ENCODE measurements at regions not wholly inside any gene's neighbourhood (a gene's known extent, or its start where the extent isn't known, plus 50 kb on each side); places are given as distances from the start of the nearest gene placed in this dataset.
A peak's percentile ranks its signal among the peaks of the same experiment; 100 is the strongest.
"Not testable (repeated sequence)": the region's sequence is repeated elsewhere in the genome, so short reads cannot be mapped to it uniquely, and the experiment has no call there.

DNA sequence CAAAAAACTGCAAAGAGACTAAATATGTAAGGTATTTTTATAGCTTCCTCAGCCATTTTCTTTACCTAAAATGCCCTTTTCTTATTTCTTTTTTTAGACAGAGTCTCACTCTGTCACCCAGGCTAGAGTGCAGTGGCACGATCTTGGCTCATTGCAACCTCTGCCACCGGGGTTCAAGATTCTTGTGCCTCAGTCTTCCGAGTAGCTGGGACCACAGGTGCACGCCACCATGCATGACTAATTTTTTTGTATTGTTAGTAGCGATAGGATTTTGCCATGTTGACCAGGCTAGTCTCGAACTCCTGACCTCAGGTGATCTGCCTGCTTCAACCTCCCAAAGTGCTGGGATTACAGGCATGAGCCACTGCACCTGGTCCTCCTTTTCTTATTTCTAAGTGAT, 99.4 kb upstream of the CHD1 start:
- H3K4me1 Mint-ChIP-seq, result peaks cover 55% of the 10 kb centered on the region
- CTCF ChIA-PET, result interaction anchor here (0.7 to 2.7 kb wide), 5 partner anchors 9 to 121 kb away, joined by 3 to 9 read pairs (median 4); no protein-coding TSS in a partner anchor
- H3K36me3 Mint-ChIP-seq (ENCODE audit: low read depth); DNase-seq; ATAC-seq; intact Hi-C loops (cut with DNase I, micrococcal nuclease); H3K4me3 Mint-ChIP-seq; H3K9me3 Mint-ChIP-seq (ENCODE audit: low read depth); H3K27ac Mint-ChIP-seq; H3K27me3 Mint-ChIP-seq; POLR2A ChIA-PET: not testable (repeated sequence)

DNA sequence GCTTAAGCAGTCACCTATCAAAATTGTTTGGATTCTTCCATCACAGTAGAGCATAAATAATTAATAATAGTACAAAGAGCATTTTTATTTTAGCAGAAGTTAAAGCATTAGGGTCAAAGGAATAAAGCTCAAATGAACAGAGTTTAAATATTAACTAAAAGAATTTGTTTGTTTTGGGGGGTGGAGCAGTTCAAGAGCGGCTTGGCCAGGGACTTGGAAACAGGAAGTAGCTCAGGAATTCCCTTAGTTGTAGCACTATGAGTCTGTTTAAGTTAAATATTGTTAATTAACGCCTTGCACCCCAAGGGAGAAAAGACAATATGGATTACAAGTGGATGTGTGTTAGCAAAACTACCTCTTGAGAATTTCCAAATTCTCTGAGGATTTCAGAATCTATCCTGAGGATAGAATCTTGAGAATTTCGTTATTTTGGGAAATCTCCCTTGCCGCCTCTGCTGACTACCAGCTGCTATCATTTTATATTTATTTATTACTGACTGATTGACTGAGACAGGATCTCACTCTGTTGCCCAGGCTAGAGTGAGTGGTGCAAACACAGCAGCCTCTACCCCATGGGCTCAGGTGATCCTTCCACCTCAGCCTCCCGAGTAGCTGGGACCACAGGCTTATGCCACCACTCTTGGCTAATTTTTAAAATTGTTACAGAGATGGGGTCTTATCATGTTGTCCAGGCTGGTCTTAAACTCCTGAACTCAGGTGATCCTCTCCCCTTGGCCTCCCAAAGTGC, 96.7 kb upstream of the CHD1 start:
- no peak for DNase-seq
- peaks cover 34% of the 10 kb centered on the region for H3K4me1 Mint-ChIP-seq
- H3K36me3 Mint-ChIP-seq (ENCODE audit: low read depth), result no peaks in the 10 kb centered on the region
- no peak for ATAC-seq
- no peaks in the 10 kb centered on the region for H3K9me3 Mint-ChIP-seq (ENCODE audit: low read depth)
- intact Hi-C loops (cut with DNase I, micrococcal nuclease), result loop anchor here (2.0 kb wide), 1 partner anchor 21 kb away; no protein-coding TSS in a partner anchor
- ChIA-PET CTCF (interaction anchor here (0.8 to 1.1 kb wide), 3 partner anchors 21 to 73 kb away, joined by 3 read pairs; no protein-coding TSS in a partner anchor), POLR2A (no interaction called here)
- H3K27ac Mint-ChIP-seq, result no peak overlapping the region
- no peaks in the 10 kb centered on the region for H3K27me3 Mint-ChIP-seq
- no peak overlapping the region for H3K4me3 Mint-ChIP-seq

DNA sequence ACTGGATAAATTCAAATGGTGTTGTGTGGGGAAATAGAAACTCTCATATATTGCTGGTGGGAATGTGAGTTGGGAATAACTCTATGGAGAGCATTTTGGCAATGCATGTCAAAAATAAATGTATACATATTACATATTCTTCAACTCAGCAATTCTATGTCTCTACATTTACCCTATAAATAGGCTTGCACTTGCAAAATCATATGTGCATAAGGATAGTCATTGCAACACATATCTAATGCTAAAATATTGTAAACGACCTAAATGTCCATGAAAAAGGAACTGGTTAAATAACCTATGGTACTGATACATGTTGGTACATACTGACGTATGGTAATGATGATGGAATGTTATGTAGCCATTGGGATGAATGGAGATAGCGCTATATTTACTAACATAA, 94.5 kb upstream of the CHD1 start:
- POLR2A ChIA-PET, result no interaction called here
- CTCF ChIA-PET, result no interaction called here
- no peaks in the 10 kb centered on the region for H3K9me3 Mint-ChIP-seq (ENCODE audit: low read depth)

DNA sequence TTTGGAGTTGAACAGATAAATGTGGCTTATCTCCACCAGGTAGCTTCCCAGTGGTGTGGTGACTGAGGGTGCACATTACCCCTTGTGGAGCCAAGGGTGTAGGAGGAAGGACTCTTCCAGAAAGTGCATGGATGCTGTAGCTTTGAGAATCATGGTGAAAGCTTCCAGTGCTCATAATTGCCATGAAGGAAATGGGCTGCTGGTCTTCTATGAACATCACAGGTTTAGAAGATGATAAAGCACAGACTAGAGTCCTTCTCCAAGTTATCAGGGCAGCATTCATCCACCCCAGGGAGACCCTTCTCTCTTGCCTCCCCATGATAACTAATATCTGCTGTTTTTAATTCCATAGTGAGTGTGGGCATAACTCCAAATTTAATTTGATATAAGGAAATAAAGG, 93.4 kb upstream of the CHD1 start:
- no peaks in the 10 kb centered on the region for H3K27me3 Mint-ChIP-seq
- no peak for ATAC-seq

More for the DNA sequence above, 94.5 kb upstream of the CHD1 start:
- H3K36me3 Mint-ChIP-seq (ENCODE audit: low read depth), result no peaks in the 10 kb centered on the region
- intact Hi-C loops (cut with DNase I, micrococcal nuclease), result no loop called here
- DNase-seq, result no peak
- no peak overlapping the region for H3K4me3 Mint-ChIP-seq
- H3K27me3 Mint-ChIP-seq, result no peaks in the 10 kb centered on the region
- no peak for ATAC-seq
- peaks cover 27% of the 10 kb centered on the region for H3K4me1 Mint-ChIP-seq
- H3K27ac Mint-ChIP-seq, result no peak overlapping the region

DNA sequence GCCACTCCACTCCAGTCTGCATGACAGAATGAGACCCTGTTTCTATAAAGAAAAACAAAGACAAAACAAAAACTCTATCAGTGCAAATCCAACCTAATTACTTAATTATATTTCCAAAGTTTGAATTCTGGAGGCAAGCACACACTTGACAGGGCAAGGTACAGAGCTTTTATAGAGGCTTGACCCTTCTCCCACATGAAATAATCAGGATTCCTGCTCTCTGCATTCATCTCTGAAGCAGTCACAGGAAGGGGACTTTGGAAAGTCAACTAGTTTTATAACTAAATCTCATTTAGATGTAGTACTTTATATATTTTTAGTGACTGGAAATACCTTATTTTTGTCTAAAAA, 91.9 kb upstream of the CHD1 start:
- DNase-seq (no peak), ATAC-seq (no peak)
- intact Hi-C loops (cut with DNase I, micrococcal nuclease), result no loop called here
- no peaks in the 10 kb centered on the region for H3K36me3 Mint-ChIP-seq (ENCODE audit: low read depth)
- ChIA-PET POLR2A (no interaction called here), CTCF (interaction anchor here (0.9 to 1.1 kb wide), 3 partner anchors 12 to 41 kb away, joined by 3 read pairs; no protein-coding TSS in a partner anchor)
- H3K27me3 Mint-ChIP-seq, result no peaks in the 10 kb centered on the region
- no peak overlapping the region for H3K4me3 Mint-ChIP-seq
- no peaks in the 10 kb centered on the region for H3K9me3 Mint-ChIP-seq (ENCODE audit: low read depth)
- H3K27ac Mint-ChIP-seq, result no peak overlapping the region
- H3K4me1 Mint-ChIP-seq, result peaks cover 4% of the 10 kb centered on the region

More for the DNA sequence above, 93.4 kb upstream of the CHD1 start:
- intact Hi-C loops (cut with DNase I, micrococcal nuclease), result no loop called here
- H3K4me3 Mint-ChIP-seq, result no peak overlapping the region
- H3K9me3 Mint-ChIP-seq (ENCODE audit: low read depth), result no peaks in the 10 kb centered on the region
- DNase-seq, result no peak
- CTCF ChIA-PET, result no interaction called here
- H3K27ac Mint-ChIP-seq, result no peak overlapping the region
- POLR2A ChIA-PET, result no interaction called here
- H3K36me3 Mint-ChIP-seq (ENCODE audit: low read depth), result no peaks in the 10 kb centered on the region
- peaks cover 16% of the 10 kb centered on the region for H3K4me1 Mint-ChIP-seq

DNA sequence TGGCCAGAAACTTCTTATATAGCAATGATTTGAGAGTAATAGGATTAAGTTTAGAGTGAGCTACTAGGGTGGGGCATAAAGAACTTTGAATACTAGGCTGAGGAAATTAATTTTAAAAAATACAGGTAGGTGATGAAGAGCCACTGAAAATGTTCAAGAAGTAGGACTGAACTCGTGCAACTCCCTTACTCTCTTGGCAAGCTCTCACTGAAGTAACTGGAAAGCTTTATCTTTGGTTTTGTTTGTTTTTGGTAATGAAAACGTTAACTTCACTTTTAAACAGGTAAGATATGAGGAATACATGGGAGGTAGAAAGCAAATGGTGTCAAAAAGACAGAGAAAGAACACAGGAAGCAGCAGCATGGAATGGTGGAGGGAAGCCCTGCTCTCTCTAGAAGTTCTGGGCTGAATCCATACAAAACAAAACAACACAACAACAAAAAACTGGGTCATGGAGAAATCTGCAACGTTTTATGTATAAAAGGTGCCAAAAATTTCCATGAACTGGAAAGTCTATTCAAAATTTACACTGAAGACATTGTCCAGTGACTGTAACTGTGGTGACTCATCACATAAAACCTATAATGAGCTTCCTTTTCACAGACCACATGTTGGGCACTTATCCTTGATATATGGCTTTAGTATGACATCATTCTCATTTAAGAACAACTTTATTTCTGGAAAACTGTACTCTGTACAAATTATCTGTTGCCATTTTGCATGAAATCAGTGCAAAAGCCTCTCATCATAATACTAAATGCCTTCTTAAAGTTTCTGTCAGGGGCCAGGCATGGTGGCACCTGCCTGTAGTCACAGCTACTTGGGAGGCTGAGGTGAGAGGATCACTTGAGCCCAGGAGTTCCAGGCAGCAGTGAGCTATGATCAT, 91.2 kb upstream of the CHD1 start:
- no peak for DNase-seq
- Mint-ChIP-seq H3K27me3 (no peaks in the 10 kb centered on the region), H3K9me3 (ENCODE audit: low read depth) (no peaks in the 10 kb centered on the region), H3K27ac (no peak overlapping the region), H3K4me1 (peaks cover 4% of the 10 kb centered on the region), H3K4me3 (no peak overlapping the region), H3K36me3 (ENCODE audit: low read depth) (no peaks in the 10 kb centered on the region)
- POLR2A ChIA-PET, result no interaction called here
- CTCF ChIA-PET, result interaction anchor here (0.9 to 1.2 kb wide), 3 partner anchors 8 to 41 kb away, joined by 3 to 4 read pairs (median 3); no protein-coding TSS in a partner anchor
- intact Hi-C loops (cut with DNase I, micrococcal nuclease), result no loop called here
- ATAC-seq, result no peak

DNA sequence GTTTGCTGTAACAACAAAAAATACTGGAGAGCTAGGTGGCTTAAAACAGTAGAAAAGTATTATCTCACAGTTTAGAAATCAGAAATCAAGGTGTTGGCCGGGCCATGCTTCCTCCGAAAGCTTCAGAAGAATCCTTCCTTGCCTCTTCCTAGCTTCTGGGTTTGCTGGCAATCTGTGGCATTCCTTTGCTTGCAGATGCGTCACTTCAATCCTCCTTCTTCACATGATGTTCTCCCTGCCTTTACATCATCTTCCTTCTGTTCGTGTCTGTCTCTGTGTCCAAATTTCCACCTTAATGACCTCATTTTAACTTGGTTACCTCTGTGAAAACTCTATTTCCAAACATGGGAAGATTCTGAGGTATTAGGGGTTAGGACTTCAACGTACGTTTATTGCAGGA, 90.4 kb upstream of the CHD1 start:
- Mint-ChIP-seq H3K36me3 (ENCODE audit: low read depth) (no peaks in the 10 kb centered on the region), H3K27ac (no peak overlapping the region), H3K4me3 (no peak overlapping the region), H3K4me1 (peaks cover 4% of the 10 kb centered on the region), H3K27me3 (no peaks in the 10 kb centered on the region), H3K9me3 (ENCODE audit: low read depth) (no peaks in the 10 kb centered on the region)
- POLR2A ChIA-PET, result no interaction called here
- no peak for ATAC-seq
- DNase-seq, result no peak
- CTCF ChIA-PET, result interaction anchor here (0.6 to 1.2 kb wide), 2 partner anchors 9 to 1858 kb away, joined by 3 to 4 read pairs; no protein-coding TSS in a partner anchor
- intact Hi-C loops (cut with DNase I, micrococcal nuclease), result no loop called here

DNA sequence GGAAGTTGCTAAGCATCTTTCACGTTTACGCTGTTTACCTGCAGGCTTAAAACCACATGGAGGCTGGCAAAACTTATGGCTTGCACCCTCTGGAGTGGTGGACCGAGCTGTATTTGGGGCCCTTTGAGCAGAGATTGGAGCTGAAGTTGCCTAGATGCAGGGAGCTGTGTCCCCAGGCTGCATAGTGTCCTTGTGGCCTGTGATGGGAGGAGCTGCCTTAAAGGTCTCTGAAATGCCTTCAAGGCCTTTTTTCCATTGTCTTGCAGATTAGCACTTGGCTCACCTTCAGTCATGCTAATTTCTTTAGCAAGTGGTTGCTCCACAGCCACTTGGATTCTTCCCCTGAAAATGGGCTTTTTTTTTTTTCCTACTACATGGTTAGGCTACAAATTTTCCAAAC, 81.5 kb upstream of the CHD1 start:
- Mint-ChIP-seq H3K36me3 (ENCODE audit: low read depth) (no peaks in the 10 kb centered on the region), H3K27me3 (no peaks in the 10 kb centered on the region), H3K4me3 (no peak overlapping the region), H3K4me1 (peaks cover 5% of the 10 kb centered on the region), H3K9me3 (ENCODE audit: low read depth) (no peaks in the 10 kb centered on the region), H3K27ac (no peak overlapping the region)
- CTCF ChIA-PET, result no interaction called here
- DNase-seq, result no peak
- POLR2A ChIA-PET, result no interaction called here
- intact Hi-C loops (cut with DNase I, micrococcal nuclease), result no loop called here
- no peak for ATAC-seq

DNA sequence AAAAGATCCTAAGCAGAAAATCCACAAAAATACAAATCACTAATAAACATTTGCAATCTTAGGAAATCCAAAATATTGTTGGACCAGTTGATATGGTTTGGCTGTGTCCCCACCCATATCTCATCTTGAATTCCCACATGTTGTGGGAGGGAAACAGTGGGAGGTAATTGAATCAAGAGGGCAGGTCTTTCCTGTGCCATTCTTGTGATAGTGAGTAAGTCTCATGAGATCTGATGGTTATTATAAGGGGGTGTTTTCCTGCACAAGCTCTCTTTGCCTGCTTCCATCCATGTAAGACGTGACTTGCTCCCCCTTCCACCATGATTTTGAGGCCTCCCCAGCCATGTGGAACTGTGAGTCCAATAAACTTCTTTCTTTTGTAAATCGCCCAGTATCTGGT, 79.2 kb upstream of the CHD1 start:
- H3K4me3 Mint-ChIP-seq; H3K27ac Mint-ChIP-seq; intact Hi-C loops (cut with DNase I, micrococcal nuclease); H3K36me3 Mint-ChIP-seq (ENCODE audit: low read depth); DNase-seq; ATAC-seq; H3K27me3 Mint-ChIP-seq; POLR2A ChIA-PET; H3K9me3 Mint-ChIP-seq (ENCODE audit: low read depth): not testable (repeated sequence)
- peaks cover 14% of the 10 kb centered on the region for H3K4me1 Mint-ChIP-seq
- CTCF ChIA-PET, result interaction anchor here (0.5 to 1.0 kb wide), 2 partner anchors 25 to 98 kb away, joined by 3 read pairs; no protein-coding TSS in a partner anchor

DNA sequence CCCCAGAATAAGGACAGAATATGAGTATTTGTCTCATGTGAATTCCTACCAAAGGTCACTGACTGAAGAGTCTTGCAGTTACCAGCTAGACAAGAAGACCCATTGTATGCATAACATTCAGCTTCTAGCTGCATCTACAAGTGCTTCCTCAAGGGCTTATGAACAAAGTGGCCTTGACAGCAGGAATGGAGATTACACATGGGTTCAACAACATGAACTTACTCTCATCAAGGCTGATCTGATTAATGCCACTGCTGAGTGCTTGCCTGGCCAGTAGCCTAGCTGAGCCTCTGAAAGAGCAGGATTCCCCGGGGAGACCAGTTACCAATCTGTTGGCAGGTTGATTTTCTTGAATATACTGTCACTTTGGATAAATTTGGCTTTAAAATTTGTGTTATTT, 76.7 kb upstream of the CHD1 start:
- Mint-ChIP-seq H3K4me1 (peaks cover 14% of the 10 kb centered on the region), H3K27me3 (no peaks in the 10 kb centered on the region), H3K36me3 (ENCODE audit: low read depth) (no peaks in the 10 kb centered on the region), H3K4me3 (no peak overlapping the region), H3K9me3 (ENCODE audit: low read depth) (no peaks in the 10 kb centered on the region), H3K27ac (no peak overlapping the region)
- ChIA-PET POLR2A (interaction anchor here (1.3 kb wide), 1 partner anchor 76 kb away, joined by 5 read pairs; no protein-coding TSS in a partner anchor), CTCF (interaction anchor here (1.0 kb wide), 1 partner anchor 30 kb away, joined by 3 read pairs; no protein-coding TSS in a partner anchor)
- intact Hi-C loops (cut with DNase I, micrococcal nuclease), result loop anchor here (2.0 kb wide), 1 partner anchor 21 kb away; no protein-coding TSS in a partner anchor
- ATAC-seq, result no peak
- DNase-seq, result no peak

DNA sequence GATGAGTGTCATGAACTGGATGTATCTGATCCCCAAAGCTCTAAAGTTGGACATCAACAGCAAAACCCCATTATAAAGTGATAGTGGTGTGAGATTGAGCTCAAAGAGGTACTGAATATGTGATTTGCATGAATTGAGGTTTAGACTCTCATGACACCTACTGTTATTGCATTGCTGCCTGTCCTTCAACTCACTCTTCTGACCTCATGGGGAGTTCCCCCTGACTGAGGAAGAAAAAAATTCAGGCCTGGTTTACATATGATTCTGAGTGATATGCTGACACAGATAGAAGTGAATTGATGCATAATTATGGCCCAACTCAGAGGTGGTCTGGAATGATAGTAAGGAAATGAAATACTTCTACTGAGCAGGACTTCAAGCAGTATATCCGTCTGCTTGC, 76.2 kb upstream of the CHD1 start:
- POLR2A ChIA-PET, result interaction anchor here (1.3 kb wide), 1 partner anchor 75 kb away, joined by 5 read pairs; no protein-coding TSS in a partner anchor
- intact Hi-C loops (cut with DNase I, micrococcal nuclease), result loop anchor here (2.0 kb wide), 1 partner anchor 22 kb away; no protein-coding TSS in a partner anchor
- DNase-seq (peak; percentile 34), ATAC-seq (peak; percentile 100)
- CTCF ChIA-PET, result interaction anchor here (1.0 to 1.5 kb wide), 2 partner anchors 20 to 30 kb away, joined by 3 read pairs; no protein-coding TSS in a partner anchor
- Mint-ChIP-seq H3K4me1 (peaks cover 14% of the 10 kb centered on the region), H3K27ac (no peak overlapping the region), H3K4me3 (no peak overlapping the region), H3K9me3 (ENCODE audit: low read depth) (no peaks in the 10 kb centered on the region), H3K27me3 (no peaks in the 10 kb centered on the region), H3K36me3 (ENCODE audit: low read depth) (no peaks in the 10 kb centered on the region)
